ENCODE measurements at regions not wholly inside any gene's neighbourhood (a gene's known extent, or its start where the extent isn't known, plus 50 kb on each side); places are given as distances from the start of the nearest gene placed in this dataset.

- no peak for TF ChIP-seq POLR2A (IDR thresholded peaks at IDR 0.05)
- no peak for TF ChIP-seq CTCF (IDR thresholded peaks at IDR 0.05)
- no peak for TF ChIP-seq POLR2AphosphoS5 (IDR thresholded peaks at IDR 0.05)
Observed at GRCh38 chr4:186475202-186475601, 80.2 kb downstream of the MTNR1A start.

All from suprapubic skin (tissue), 4 donors.